ENCODE measurements at regions not wholly inside any gene's neighbourhood (a gene's known extent, or its start where the extent isn't known, plus 50 kb on each side); places are given as distances from the start of the nearest gene placed in this dataset.
"Not testable (repeated sequence)": the region's sequence is repeated elsewhere in the genome, so short reads cannot be mapped to it uniquely, and the experiment has no call there.

DNA sequence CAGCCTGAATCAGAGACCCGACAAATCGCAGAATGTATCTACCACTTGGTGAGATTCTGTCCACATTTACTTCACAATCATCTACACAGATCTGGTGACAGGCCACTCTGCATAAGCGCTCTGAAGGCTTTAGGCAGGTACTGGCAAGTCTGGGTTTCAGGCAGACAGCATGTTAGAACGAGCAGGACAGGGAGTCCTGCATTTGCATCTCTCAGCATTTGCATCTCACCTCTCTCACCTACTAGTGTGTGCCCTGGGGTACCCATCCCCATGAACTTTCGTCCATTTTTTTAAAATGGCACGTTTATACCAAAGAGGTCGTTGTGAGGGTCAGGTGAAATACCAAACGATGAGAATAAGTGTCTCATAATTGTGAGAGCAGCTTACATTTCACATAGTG is 108.2 kb downstream of the SPATA31A1 start:
- FAIRE-seq; DNase-seq (ENCODE audit: low spot score): not testable (repeated sequence)

DNA sequence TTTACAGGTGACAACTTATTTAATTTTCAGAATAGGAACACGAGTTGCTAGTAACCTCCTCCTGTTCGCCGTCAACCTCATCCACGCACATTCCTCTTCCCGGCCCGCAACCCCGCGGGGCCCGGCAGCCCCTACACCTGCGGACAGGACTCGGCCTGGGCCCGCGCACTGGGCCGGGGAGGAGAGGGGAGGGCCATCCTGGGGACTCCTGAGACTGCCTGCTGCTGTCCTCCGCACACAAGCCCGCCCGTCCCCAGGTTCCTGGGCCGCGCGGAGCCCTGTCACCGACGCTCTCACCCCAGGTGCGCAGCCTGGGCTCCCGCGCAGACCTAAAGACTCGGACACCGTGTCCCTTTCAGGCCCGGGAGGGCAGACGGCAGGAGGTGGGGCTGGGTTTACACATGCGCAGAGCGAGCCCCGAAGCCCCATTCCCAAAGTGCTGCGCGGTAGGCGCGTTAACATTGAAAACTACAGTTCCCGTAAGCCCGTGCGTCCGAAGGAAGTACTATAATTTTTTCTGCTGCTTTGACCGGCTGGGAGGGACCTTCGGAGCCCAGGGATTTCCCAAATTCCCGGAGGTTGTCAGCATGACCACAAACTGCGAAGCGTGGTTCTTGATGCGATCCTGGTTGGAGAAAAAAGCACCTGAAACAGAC is 108.8 kb downstream of the SPATA31A1 start:
- FAIRE-seq = not testable (repeated sequence)

DNA sequence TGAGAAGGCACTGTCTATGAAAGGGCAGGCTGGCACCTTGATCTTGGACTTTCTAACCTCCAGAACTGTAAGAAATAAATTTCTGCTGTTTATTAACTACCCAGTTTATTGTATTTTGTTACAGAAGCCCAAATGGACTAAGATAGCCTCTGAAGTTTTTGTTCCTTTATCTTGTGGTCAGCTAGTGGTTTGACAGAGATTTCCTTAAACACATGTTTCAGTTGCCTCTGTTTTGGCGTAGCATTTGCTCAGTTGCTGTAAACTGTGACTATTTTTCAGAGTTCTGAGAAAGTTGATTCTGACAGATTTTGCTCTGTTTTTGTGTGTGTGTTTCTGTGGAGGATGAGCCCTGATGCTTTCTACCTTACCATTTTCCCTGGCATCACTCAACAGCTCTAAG is 119.0 kb downstream of the SPATA31A1 start:
- DNase-seq (ENCODE audit: low spot score); FAIRE-seq: not testable (repeated sequence)

More for the DNA sequence above, 108.8 kb downstream of the SPATA31A1 start:
- DNase-seq (ENCODE audit: low spot score) = not testable (repeated sequence)

DNA sequence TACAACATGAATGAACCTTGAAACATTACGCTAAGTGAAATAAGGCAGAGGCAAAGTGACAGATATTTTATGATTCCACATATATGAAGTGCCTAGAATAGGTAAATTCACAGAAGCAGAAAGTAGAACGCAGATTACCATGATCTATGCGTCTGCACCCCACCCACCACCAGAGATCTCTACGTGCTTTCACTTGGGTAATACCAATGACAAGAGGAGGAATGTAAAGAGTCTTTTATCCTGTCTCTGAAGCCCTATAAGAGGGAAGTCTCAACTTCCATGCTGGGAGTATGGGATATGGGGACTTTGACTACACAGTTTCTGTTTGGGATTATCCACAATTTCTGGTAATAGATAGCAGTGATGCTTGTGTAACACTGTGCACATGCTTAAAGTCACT is 127.6 kb downstream of the SPATA31A1 start:
- FAIRE-seq = not testable (repeated sequence)

DNA sequence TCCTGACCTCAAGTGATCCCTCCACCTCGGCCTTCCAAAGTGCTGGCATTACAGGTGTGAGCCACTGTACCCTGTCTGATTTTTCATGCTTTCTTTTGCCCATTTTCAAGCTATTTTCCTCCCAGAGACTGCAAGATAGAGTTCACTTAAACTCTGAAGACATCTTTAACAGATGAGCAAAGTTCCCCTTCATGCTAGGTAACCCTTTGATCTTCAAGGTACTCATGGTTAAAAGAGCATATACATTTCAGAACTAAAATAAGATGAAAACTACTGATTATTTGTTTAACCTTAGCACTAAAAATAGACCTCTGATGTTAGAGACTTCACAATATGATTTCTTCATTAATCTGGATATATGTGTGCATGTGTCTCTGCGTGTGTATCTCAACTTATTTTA is 128.4 kb downstream of the SPATA31A1 start:
- not testable (repeated sequence) for DNase-seq (ENCODE audit: low spot score); FAIRE-seq

More for the DNA sequence above, 127.6 kb downstream of the SPATA31A1 start:
- DNase-seq (ENCODE audit: low spot score) = not testable (repeated sequence)

DNA sequence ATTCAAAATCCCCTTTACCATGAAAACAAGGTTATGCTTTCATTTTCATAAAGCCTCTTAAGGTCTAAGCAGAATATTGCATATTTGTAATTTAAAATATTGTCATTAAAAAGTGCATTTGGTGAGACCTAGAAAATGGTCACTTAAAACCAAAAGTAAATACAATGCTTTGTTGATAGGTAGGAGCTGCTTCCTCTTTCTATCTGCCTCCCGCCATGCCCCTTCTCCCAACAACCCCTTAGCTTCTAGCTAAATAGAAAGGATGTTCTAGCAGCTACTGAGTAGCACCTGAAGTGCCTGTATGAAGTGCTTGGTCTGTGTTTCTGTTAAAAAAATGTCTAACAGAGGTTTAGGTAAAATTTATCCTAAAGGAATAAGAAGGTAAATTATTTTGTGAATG is 128.8 kb downstream of the SPATA31A1 start:
- not testable (repeated sequence) for FAIRE-seq; DNase-seq (ENCODE audit: low spot score)

DNA sequence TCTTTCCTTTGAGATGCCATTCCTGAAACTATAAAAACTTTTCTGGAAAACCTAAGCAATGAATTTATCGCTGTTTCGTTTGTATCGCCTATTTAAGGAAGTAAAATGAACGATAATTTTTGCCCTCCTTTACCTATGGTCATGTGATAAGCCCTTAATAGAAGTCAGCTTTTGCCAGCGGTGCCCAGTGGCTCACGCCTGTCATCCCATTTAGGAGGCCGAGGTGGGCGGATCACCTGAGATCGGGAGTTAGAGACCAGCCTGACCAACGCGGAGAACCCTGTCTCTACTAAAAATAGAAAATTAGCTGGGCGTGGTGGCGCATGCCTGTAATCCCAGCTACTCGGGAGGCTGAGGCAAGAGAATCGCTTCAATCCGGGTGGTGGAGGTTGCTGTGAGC is 132.0 kb downstream of the SPATA31A1 start:
- DNase-seq (ENCODE audit: low spot score); FAIRE-seq: not testable (repeated sequence)

DNA sequence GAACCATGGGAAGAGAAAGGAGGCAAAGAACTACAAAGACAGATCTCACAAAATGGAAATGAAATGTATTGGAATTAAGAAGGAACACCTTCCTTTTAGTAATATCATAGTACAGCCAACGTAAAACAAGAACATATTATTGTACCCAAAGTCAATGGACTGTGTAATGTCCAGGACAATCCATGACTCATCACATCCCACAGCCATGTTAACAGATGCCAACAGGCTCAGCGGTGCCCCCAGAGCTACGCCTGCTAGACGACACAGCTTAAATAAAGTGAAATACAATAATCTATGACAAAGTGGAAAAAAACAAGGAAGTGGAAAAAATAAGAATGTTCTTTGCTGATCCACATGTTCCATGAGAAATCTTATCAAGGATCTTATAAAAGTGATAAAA is 140.8 kb downstream of the SPATA31A1 start:
- FAIRE-seq; DNase-seq (ENCODE audit: low spot score): not testable (repeated sequence)

DNA sequence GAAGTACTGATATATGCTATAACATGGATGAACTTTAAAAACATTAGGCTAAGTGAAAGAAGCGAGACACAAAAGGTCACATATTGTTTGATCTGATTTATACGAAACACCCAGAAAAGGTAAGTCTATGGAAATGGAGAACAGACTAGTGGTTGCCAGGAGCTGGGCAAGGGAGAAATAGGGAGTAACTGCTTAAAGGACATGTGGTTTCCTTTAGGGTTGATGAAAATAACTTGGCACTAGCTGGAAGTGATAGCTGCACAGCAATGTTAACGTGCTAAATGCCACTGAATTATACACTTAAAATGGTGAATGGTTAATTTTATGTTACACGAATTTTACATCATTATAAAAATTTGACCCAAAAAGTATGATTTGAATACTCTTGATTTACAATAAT is 147.7 kb downstream of the SPATA31A1 start:
- FAIRE-seq; DNase-seq (ENCODE audit: low spot score): not testable (repeated sequence)

DNA sequence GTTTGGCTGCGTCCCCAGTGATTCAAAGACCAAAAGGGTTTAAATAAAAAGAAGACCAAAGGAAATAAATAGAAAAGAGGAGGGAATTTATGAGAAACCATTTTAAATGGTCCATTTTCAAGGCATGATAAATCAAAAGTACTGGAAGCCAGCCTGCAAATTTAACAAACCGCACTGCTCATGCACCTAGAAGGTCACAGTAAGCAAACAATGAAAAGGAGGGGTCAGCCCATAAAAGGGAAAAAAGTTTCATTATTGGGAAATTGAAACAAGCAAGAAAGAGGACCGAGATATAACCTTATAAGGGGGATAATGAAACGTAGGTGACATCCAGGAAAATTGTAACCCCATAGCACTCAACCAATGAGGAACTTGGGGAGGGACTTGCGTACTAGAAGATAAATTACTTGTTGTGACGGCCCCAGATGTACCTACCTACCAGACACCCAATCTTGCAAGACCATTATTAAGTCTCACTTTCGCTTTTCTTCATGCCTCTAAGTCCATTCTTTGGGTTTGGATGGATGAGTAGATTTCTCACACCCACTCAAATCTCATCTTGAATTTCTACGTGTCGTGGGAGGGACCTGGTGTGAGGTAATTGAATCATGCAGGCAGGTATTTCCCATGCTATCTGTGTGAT is 172.0 kb downstream of the SPATA31A1 start:
- not testable (repeated sequence) for FAIRE-seq; DNase-seq (ENCODE audit: low spot score)

DNA sequence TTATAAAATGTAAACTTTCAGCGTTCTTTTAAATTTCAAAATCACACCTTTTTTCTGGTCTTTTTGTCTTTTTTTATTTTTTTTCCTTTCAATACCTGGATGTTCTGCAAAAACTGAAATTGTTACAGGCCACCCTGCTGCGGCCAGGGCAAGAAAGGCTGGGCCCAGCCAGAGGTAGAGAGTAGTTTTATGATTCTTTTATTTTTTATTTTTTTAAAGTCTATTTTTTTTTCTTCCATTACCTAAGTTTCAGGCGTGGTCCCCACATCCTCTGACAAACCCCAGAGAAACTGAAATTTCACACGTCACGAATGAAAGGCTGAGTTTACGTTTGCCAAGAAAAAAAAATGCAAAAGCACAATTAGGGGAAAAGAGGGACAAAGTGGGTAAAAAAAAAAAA is 177.1 kb downstream of the SPATA31A1 start:
- not testable (repeated sequence) for DNase-seq (ENCODE audit: low spot score); FAIRE-seq

DNA sequence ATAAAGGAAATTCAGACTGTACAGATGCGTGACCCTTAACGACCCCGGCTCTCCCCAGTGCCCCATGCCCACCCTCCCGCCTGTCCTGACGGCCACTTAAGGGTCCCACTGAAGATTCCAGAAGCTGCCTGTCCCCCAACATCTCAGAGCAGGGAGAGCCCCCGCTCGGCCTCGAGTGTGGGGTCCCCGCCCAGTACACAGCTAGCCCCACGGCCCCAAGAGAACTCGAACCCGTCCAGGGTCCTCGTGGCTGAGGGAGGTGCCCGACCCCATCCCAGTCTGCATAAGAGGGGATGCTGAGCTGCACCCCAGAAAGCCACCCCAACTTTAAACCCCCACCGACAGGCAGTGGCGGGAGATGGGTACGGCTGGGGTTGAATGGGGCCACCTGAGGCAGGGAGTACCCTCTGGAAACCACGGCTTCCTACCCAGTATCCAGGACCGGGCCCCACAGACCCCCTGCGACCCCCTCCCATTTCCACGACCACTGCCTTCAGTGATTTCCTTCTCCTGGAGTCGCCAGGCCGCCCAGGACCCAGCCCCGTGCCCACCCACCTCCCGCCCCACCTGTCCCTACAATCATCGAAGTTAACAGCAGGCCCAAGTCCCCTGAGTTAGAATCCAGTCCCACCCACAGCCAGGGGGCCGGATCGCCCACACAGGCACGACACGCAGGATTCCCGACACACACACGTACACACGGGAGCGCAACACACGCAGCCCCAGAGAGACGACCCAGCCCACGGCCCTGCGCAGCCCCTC is 177.7 kb downstream of the SPATA31A1 start:
- DNase-seq (ENCODE audit: low spot score); FAIRE-seq: not testable (repeated sequence)

DNA sequence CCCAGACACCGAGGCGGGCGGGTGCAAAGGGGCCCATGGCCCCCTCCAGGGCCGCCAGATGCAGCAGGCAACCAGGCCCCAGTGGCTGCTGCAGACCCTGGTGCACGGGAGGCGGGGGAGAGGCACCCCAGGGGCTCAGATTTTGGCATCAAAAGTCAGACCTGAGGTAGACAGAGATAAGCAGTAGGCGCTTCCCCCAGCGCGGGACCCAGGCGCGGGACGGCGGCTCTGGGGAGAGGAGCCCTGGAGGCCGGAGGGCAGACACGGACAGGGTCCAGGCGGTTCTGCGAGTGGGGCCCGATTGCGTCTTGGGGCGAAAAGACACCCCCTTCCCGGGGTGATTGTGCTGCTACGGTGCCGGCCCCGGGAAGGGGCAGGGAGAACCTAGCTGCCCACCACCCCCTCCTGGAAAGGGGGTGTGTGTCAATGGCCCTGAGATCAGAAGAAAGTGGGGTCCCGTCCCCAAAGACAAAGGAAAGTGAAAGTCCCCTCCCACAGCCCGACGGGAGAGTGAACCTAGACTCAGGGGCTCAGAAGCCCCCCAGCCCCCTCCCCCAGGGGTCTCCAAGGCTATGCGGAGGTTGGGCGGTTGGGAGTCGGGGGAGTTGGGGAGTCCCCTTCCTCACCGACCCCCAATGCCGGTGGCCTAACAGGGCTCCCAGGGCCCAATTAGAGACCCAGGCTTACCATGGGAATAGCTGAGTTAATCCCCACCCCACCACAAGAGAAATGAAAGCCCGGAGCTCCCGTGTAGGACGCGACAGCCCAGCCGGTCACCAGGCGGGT is 178.5 kb downstream of the SPATA31A1 start:
- DNase-seq (ENCODE audit: low spot score); FAIRE-seq: not testable (repeated sequence)

DNA sequence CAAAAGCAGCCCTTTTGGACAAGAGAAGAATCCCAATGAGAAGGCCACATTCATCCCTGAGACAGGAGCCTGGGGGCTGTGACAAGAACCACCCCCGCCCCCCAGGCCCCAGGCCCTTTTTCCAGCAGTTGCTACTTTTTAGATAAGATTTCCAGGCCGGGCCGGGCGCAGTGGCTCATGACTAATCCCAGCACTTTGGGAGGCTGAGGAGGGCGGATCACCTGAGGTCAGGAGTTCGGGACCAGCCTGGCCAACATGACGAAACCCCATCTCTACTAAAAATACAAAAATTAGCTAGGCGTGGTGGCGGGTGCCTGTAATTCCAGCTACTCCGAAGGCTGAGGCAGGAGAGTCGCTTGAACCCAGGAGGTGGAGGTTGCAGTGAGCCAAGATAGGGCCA is 179.4 kb downstream of the SPATA31A1 start:
- FAIRE-seq; DNase-seq (ENCODE audit: low spot score): not testable (repeated sequence)

DNA sequence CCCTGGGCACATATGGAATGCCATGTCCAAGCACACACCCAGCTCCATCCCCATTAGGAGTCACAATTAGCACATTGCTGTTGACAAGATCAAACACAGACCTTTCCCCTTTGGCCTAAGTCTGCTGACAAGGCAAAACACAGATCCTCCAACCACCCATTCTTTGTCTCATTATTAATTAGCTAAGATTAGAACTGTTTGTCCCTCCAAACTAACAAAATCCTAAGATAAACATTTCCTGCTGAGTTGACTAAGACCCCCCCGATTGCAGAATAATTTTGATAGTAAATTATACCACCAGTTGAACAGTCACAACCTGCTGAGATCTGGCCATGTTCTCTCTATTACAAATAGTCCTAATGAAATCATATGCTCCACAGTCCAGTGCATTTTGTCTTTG is 186.7 kb downstream of the SPATA31A1 start:
- not testable (repeated sequence) for DNase-seq (ENCODE audit: low spot score); FAIRE-seq

DNA sequence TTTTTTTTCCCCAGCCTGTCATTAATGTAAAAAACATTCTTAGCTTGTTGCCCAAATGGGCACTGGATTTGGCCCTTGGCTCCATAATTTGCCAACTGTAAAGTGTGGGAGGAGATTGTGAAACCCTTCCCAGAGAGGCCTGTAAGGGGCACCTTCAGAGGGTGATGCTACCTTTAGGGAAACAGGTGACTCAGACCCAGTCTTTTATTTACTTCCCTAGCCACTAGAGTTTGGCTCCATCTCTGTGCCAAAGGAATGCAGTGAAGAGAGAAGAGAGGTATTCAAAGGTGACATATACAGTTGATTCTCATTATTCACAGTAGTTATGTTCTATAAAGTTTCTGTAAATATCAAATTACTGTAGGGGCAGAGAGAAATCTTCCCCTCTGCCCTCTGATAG is 189.6 kb downstream of the SPATA31A1 start:
- not testable (repeated sequence) for FAIRE-seq; DNase-seq (ENCODE audit: low spot score)

DNA sequence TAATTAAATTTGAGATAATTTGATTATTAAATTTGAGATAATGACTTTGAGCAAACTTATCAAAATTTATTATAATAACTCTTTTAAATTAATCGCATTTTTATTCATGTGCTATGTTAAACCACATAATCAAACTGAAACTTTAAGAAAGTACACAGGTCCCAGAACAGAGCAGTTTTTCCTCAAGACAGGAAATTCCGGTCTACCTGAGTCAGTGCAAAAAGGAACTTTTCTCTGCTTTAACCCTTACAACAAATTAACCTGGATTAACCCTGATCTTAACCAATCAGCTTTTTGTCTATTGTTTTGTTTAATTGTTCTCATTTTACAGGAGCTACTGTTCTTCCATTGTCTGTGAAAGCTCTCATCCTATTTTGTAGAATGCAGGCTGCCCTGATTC is 195.1 kb downstream of the SPATA31A1 start:
- FAIRE-seq; DNase-seq (ENCODE audit: low spot score): not testable (repeated sequence)

DNA sequence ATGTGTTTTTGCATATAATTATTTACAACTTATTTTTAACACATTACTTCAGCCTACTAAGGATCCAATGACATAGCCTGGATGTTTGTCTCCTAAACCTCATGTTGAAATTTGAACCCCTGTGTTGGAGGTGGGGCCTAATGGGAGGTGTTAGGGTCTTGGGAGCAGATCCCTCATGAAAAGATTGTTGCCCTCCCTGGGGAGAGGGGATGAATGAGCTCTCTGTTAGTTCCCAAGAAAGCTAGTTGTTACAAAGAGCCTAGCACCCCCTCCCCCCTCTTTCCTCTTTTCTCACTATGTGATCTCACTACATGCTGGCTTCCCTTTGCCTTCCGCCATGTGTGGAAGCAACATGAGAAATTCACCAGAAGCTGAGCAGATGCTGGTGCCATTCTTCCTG is 196.1 kb downstream of the SPATA31A1 start:
- not testable (repeated sequence) for FAIRE-seq; DNase-seq (ENCODE audit: low spot score)

DNA sequence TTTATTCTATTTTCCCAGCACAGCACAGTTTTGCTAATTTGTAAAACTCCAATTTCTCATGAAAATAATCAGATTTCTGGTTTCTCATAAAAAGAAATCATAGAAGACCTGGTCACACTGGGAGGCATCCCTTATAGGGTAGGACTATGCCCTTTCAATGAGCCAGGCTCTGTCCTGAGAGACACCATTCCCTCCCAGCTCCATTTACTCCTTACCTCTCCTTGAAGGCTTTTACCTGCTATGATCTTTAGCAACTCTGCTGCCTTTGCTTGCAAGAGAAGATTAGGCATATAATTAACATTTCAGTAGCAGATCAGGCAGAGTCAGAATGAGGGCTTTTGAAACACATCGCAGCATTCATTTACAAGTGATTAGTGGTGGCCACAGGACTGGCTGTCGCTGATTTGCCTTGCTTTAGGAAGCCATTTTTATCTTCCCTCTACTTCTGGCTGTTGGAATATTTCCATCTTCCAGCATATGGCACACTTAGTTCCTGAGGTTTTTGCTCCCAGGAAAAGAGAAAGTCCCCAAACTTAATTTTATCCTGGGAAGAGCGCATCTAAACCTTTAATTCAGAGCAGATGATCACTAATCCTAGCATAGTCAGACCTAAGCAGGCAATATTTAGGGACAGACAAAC is 196.9 kb downstream of the SPATA31A1 start:
- not testable (repeated sequence) for DNase-seq (ENCODE audit: low spot score); FAIRE-seq

DNA sequence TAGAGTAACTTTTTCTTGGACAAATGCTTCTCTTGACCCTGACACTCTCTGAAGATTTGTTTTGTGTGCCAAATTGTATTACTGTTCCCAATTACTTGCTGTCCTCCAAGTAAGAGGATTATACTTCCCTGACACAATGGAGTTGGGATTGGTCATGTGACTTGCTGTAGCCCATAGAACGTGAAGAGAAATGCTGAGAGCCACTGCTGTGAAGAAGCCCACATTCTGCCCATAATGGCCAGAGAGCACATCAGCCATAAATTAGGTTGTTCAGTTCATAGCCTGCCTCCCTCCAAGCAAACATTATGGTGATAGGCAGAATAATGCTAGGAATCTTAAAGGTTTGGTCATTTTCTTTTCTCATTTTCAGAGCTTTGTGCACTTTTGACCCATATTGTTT is 198.9 kb downstream of the SPATA31A1 start:
- not testable (repeated sequence) for FAIRE-seq; DNase-seq (ENCODE audit: low spot score)

Data from urothelium cell line (cell line).